Adrenal gland (tissue), 9 donors: ENCODE measurements at regions not wholly inside any gene's neighbourhood (a gene's known extent, or its start where the extent isn't known, plus 50 kb on each side); places are given as distances from the start of the nearest gene placed in this dataset.

ENCODE experiments used
- DNase-seq, 7 donors: peaks; one replicate each; pipeline ENCODE4 v3.0.0-alpha.2; 2019 to 2020
- H3K27ac ChIP-seq, 5 donors: fragments of 200-600 bp; sonication (generic) in 4 of 5; 1 replicate in 3 of 5; 2 replicates in 2 of 5; pipeline versions ENCODE4 v1.5.1 to v1.8.0; 2016 to 2020; ENCODE audit warnings: mild to moderate bottlenecking in 1 of 5
- H3K27me3 ChIP-seq: fragments of 200-600 bp; 2 replicates; pipeline ENCODE4 v1.8.0; 2021
- H3K36me3 ChIP-seq, 2 donors: fragments of 200-600 bp; replicated peaks in 1 of 2; 1 replicate in 1 of 2; 2 replicates in 1 of 2; pipeline versions ENCODE4 v1.5.1 to v1.8.0; 2018 to 2022
- H3K4me1 ChIP-seq, 2 donors: fragments of 200-600 bp; replicated peaks in 1 of 2; 1 replicate in 1 of 2; 2 replicates in 1 of 2; pipeline versions ENCODE4 v1.5.1 to v1.8.0; 2018 to 2021
- H3K4me3 ChIP-seq, 4 donors: fragments of 200-600 bp; sonication (generic) in 3 of 4; one replicate each; pipeline ENCODE4 v1.5.1; 2016 to 2018
- H3K9me3 ChIP-seq, 3 donors: fragments of 200-600 bp; sonication (generic) in 1 of 3; replicated peaks in 1 of 3; 1 replicate in 2 of 3; 2 replicates in 1 of 3; pipeline versions ENCODE4 v1.5.1 to v1.8.0; 2016 to 2021
- CTCF ChIP-seq, 6 experiments: fragments of 450-650 bp in 4 of 6; fragments of 200-600 bp in 2 of 6; sonication (generic) in 1 of 6; IDR thresholded peaks; 1 replicate in 5 of 6; 2 replicates in 1 of 6; pipeline versions ENCODE4 v1.5.1 to v1.8.0; 2016 to 2021; ENCODE audit warnings: antibody characterized with exemption in 6 of 6, mild to moderate bottlenecking in 2 of 6, moderate library complexity in 1 of 6
- POLR2A ChIP-seq, 2 donors: fragments of 450-650 bp; IDR thresholded peaks; one replicate each; pipeline ENCODE4 v1.6.1; 2017; ENCODE audit warnings: antibody characterized with exemption in 2 of 2, mild to moderate bottlenecking in 2 of 2, moderate library complexity in 1 of 2
- WGBS, 4 donors: extraction: QIAGEN DNeasy Blood & Tissue Kit in 2 of 4; methylation state at CpG; one replicate each; pipeline versions ENCODE4 v1.1.5 to v1.1.7; 2013 to 2017; 5-methylcytosine and 5-hydroxymethylcytosine counted together
- intact Hi-C, 2 donors: fragments of 100-400 bp; cut with DNase I; formaldehyde crosslinking; loops; one replicate each; pipeline versions ENCODE4 v1.14.1 to v1.15.0; 2022 to 2023
- donor health status: healthy with polysubstance abuse.
- donor health status: Bipolar disorder and iron deficiency.
- donor health status: DM: yes; HTN: yes; CAD: no.
- donor health status: DM: no; HTN: no; CAD: no.
- donor health status: DM: no; HTN: no; CAD: no.

DNA sequence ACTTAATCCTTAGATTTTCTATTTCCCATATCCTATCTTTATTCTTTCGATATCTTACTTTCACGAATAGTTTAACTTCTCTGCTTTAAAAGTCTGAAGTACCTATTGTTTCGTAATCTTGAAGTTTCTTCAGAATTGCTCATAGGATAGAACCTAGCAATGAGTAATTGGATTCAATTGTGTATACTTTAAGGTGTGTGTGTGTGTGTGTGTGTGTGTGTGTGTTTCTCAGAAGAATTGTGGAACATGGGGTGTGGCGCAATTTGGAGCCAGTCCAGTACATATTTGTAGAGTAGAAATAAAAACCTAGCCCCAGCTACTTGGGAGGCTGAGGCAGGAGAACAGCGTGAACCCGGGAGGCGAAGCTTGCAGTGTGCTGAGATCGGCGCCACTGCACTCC lies 897.6 kb downstream of the BCL11A start:
- H3K4me1 ChIP-seq, result peaks cover 0 to 9% of the 10 kb centered on the region in 2 donors
- 89 to 96% (median 95%) methylated on average over 9 of the region's 9 CpGs for WGBS, 4 donors
- H3K4me3 ChIP-seq, result no peak overlapping the region
- intact Hi-C loops, result no loop called here
- no peak for DNase-seq
- H3K27ac ChIP-seq, result no peak overlapping the region
- TF ChIP-seq CTCF (IDR thresholded peaks at IDR 0.05) (no peak), POLR2A (IDR thresholded peaks at IDR 0.05) (no peak)
- no peaks in the 10 kb centered on the region for H3K27me3 ChIP-seq
- no peaks in the 10 kb centered on the region for H3K9me3 ChIP-seq
- H3K36me3 ChIP-seq, result no peaks in the 10 kb centered on the region

DNA sequence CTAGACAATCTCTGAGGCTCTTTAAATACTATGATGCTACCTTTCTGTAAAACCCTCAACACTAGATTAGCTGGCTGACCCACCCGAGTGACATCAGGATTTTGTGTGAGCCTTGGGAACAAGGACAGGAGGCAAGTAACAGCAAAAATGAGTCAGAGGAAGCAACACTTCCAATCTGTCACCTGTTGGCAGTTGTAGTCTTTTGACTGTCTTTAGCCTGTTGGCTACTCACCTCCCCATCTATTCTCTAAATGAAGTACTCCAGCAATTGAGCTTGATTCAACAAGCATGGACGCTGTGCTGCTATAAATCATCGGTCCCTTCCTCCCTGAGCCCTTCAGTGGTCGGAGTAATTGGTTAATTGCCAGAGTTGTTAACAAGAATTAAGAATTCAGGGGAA lies 898.7 kb downstream of the BCL11A start:
- intact Hi-C loops, result no loop called here
- peak in 6 of 7 donors; percentile 23 to 67 (median 33) for DNase-seq
- H3K4me3 ChIP-seq, result no peak overlapping the region
- TF ChIP-seq POLR2A (IDR thresholded peaks at IDR 0.05), result no peak
- TF ChIP-seq CTCF (IDR thresholded peaks at IDR 0.05), result no peak
- no peaks in the 10 kb centered on the region for H3K9me3 ChIP-seq
- 35 to 51% (median 44%) methylated on average over 4 of the region's 4 CpGs for WGBS, 4 donors
- H3K4me1 ChIP-seq, result peaks cover 0 to 9% of the 10 kb centered on the region in 2 donors
- no peak overlapping the region for H3K27ac ChIP-seq
- H3K27me3 ChIP-seq, result no peaks in the 10 kb centered on the region
- no peaks in the 10 kb centered on the region for H3K36me3 ChIP-seq

DNA sequence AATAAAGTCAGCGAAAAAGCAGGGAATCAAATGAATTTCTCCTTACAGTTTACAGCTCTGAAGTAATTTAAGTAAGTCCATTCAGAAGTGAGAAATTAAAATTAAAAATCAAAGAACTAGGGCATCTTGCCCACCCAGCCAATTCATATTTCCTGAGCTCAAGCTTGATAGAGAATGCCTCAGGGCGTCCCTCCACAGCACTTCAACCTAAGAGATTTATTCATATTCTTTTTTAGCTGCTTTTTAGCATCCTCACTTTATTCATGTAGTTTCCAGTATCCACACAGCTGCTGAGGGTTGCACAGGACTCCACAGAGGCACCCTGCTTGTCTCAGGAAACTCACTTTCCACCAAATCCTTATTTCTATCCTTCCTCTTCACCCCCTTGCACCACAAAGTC lies 900.3 kb downstream of the BCL11A start:
- Histone ChIP-seq H3K4me3 (no peak overlapping the region), H3K4me1 (peaks cover 0 to 9% of the 10 kb centered on the region in 2 donors), H3K27ac (no peak overlapping the region), H3K27me3 (no peaks in the 10 kb centered on the region), H3K9me3 (no peaks in the 10 kb centered on the region), H3K36me3 (no peaks in the 10 kb centered on the region)
- DNase-seq, result no peak
- intact Hi-C loops, result no loop called here
- no peak for TF ChIP-seq CTCF (IDR thresholded peaks at IDR 0.05)
- no peak for TF ChIP-seq POLR2A (IDR thresholded peaks at IDR 0.05)
- 46 to 66% (median 62%) methylated on average over 2 of the region's 2 CpGs for WGBS, 4 donors

DNA sequence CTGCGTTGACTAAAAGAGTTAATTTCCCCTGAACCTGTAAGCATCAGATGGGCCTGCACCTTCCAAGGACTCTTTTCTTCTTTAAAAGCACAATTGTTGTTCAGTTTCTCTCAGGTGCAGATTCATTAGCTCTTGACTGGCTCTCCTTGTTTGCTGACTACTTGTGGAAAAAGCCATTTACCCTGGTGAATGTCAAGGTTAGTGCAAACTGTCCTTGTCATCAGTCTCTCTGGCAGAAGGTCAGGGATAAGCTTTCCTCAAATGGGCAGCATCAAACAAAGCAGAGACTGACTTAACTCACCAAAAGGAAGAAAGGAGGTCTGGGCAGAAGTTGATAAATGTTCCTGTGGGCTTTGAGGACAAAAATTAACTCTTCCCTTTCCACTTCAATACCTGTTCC lies 922.7 kb downstream of the BCL11A start:
- Histone ChIP-seq H3K9me3 (peaks cover 0 to 8% (median 0%) of the 10 kb centered on the region in 3 donors), H3K4me3 (no peak overlapping the region), H3K27me3 (no peaks in the 10 kb centered on the region), H3K27ac (peak overlapping the region in 1 of 5 donors; percentile 1), H3K36me3 (no peaks in the 10 kb centered on the region), H3K4me1 (peaks cover 0 to 13% of the 10 kb centered on the region in 2 donors)
- 36 to 46% (median 40%) methylated on average over 1 of the region's 1 CpG for WGBS, 4 donors
- intact Hi-C loops, result no loop called here
- peak in 4 of 7 donors; percentile 7 to 20 (median 15) for DNase-seq
- TF ChIP-seq POLR2A (IDR thresholded peaks at IDR 0.05) (no peak), CTCF (IDR thresholded peaks at IDR 0.05) (no peak)
